H9 (cell line): ENCODE measurements at regions not wholly inside any gene's neighbourhood (a gene's known extent, or its start where the extent isn't known, plus 50 kb on each side); places are given as distances from the start of the nearest gene placed in this dataset.

Experiments used
- DNase-seq: peaks from one replicate; pipeline ENCODE4 v3.0.0-alpha.2; 2017
- H2AFZ ChIP-seq: one replicate; pipeline ENCODE4 v1.6.1; 2013; ENCODE audit warnings: mild to moderate bottlenecking, low read length, control low read depth, moderate library complexity
- H2AK5ac ChIP-seq: 2 replicates; pipeline ENCODE4 v1.6.1; 2013; ENCODE audit warnings: low read length, control low read depth, mixed read lengths; ENCODE audit not compliant: insufficient read length
- H2BK120ac ChIP-seq: one replicate; pipeline ENCODE4 v1.6.1; 2013; ENCODE audit warnings: low read depth, mild to moderate bottlenecking, low read length, control low read depth, inconsistent platforms; ENCODE audit not compliant: poor library complexity, severe bottlenecking
- H2BK12ac ChIP-seq: 2 replicates; pipeline ENCODE4 v1.6.1; 2013; ENCODE audit warnings: low read length, control low read depth, mixed read lengths, low read depth; ENCODE audit not compliant: insufficient read length
- H2BK15ac ChIP-seq: 2 replicates; pipeline ENCODE4 v1.6.1; 2013; ENCODE audit warnings: low read depth, low read length, control low read depth
- H2BK20ac ChIP-seq: one replicate; pipeline ENCODE4 v1.6.1; 2013; ENCODE audit warnings: low read depth, mild to moderate bottlenecking, low read length, control low read depth, inconsistent platforms; ENCODE audit not compliant: poor library complexity, severe bottlenecking
- H2BK5ac ChIP-seq: 2 replicates; pipeline ENCODE4 v1.6.1; 2013; ENCODE audit warnings: low read length, control low read depth, mixed read lengths; ENCODE audit not compliant: insufficient read length
- H3K14ac ChIP-seq: 2 replicates; pipeline ENCODE4 v1.6.1; 2013; ENCODE audit warnings: low read length, control low read depth; ENCODE audit not compliant: insufficient read depth
- H3K18ac ChIP-seq: 2 replicates; pipeline ENCODE4 v1.6.1; 2013; ENCODE audit warnings: low read depth, mild to moderate bottlenecking, mixed read lengths, low read length, control low read depth; ENCODE audit not compliant: insufficient read length
- H3K23ac ChIP-seq: 2 replicates; pipeline ENCODE4 v1.6.1; 2013; ENCODE audit warnings: low read length, control low read depth, mixed read lengths, low read depth; ENCODE audit not compliant: insufficient read length
- H3K23me2 ChIP-seq: 2 replicates; pipeline ENCODE4 v1.6.1; 2013; ENCODE audit warnings: low read depth, mild to moderate bottlenecking, mixed read lengths, low read length, control low read depth; ENCODE audit not compliant: insufficient read length, poor library complexity, severe bottlenecking
- H3K27ac ChIP-seq: 2 replicates; pipeline ENCODE4 v1.5.1; 2013; ENCODE audit warnings: low read length, control low read depth, mixed read lengths, low read depth; ENCODE audit not compliant: insufficient read length
- H3K27me3 ChIP-seq: 2 replicates; pipeline ENCODE4 v1.6.1; 2013; ENCODE audit warnings: low read length, control low read depth, inconsistent platforms; ENCODE audit not compliant: insufficient read depth
- H3K4ac ChIP-seq: 2 replicates; pipeline ENCODE4 v1.6.1; 2013; ENCODE audit warnings: low read depth, mild to moderate bottlenecking, control low read depth, inconsistent platforms, low read length, moderate library complexity
- H3K4me1 ChIP-seq: 2 replicates; pipeline ENCODE4 v1.6.1; 2013; ENCODE audit warnings: low read length, control low read depth, inconsistent platforms; ENCODE audit not compliant: insufficient read depth
- H3K4me2 ChIP-seq: 2 replicates; pipeline ENCODE4 v1.6.1; 2013; ENCODE audit warnings: low read length, control low read depth, mixed read lengths; ENCODE audit not compliant: insufficient read length, insufficient read depth
- H3K56ac ChIP-seq: 2 replicates; pipeline ENCODE4 v1.6.1; 2013; ENCODE audit warnings: low read depth, mild to moderate bottlenecking, mixed read lengths, low read length, control low read depth; ENCODE audit not compliant: insufficient read length
- H3K79me1 ChIP-seq: 2 replicates; pipeline ENCODE4 v1.6.1; 2013; ENCODE audit warnings: low read depth, mild to moderate bottlenecking, moderate library complexity, low read length, control low read depth, inconsistent platforms; ENCODE audit not compliant: insufficient read depth, poor library complexity, severe bottlenecking
- H3K79me2 ChIP-seq: 2 replicates; pipeline ENCODE4 v1.6.1; 2013; ENCODE audit warnings: low read length, control low read depth, inconsistent platforms; ENCODE audit not compliant: insufficient read depth
- H3K9ac ChIP-seq: 2 replicates; pipeline ENCODE4 v1.6.1; 2013; ENCODE audit warnings: low read length, control low read depth, mixed read lengths; ENCODE audit not compliant: insufficient read length; ENCODE audit errors: extremely low read depth
- H3K9me3 ChIP-seq: one replicate; pipeline ENCODE4 v1.6.1; 2013; ENCODE audit warnings: low read depth, low read length, inconsistent platforms; ENCODE audit not compliant: control insufficient read depth
- H3T11ph ChIP-seq: one replicate; pipeline ENCODE4 v1.6.1; 2013; ENCODE audit warnings: mild to moderate bottlenecking, low read length, control low read depth, inconsistent platforms
- H4K20me1 ChIP-seq: one replicate; pipeline ENCODE4 v1.6.1; 2013; ENCODE audit not compliant: control insufficient read depth, insufficient read length, insufficient read depth
- H4K5ac ChIP-seq: 2 replicates; pipeline ENCODE4 v1.6.1; 2013; ENCODE audit warnings: low read depth, mild to moderate bottlenecking, mixed read lengths, low read length, control low read depth; ENCODE audit not compliant: insufficient read length
- H4K8ac ChIP-seq: replicated peaks from 2 replicates; pipeline ENCODE4 v1.6.1; 2013; ENCODE audit warnings: low read length, control low read depth, mixed read lengths, low read depth; ENCODE audit not compliant: insufficient read length
- H4K91ac ChIP-seq: 2 replicates; pipeline ENCODE4 v1.6.1; 2013; ENCODE audit warnings: low read depth, mild to moderate bottlenecking, moderate library complexity, mixed read lengths, low read length, control low read depth; ENCODE audit not compliant: insufficient read length
- H3K27ac Mint-ChIP-seq, 3 experiments: 2 replicates in 2 of 3; 3 replicates in 1 of 3; pipeline ENCODE4 v1.8.0; 2020 to 2021; ENCODE audit warnings: mixed read lengths in 3 of 3, mild to moderate bottlenecking in 1 of 3, moderate library complexity in 1 of 3
- H3K27me3 Mint-ChIP-seq: 2 replicates; pipeline ENCODE4 v1.8.0; 2021; ENCODE audit warnings: low read depth, mild to moderate bottlenecking, moderate library complexity, mixed read lengths
- H3K36me3 Mint-ChIP-seq, 3 experiments: 2 replicates in 2 of 3; 3 replicates in 1 of 3; pipeline ENCODE4 v1.8.0; 2020 to 2021; ENCODE audit warnings: low read depth in 3 of 3, mixed read lengths in 3 of 3; ENCODE audit not compliant: insufficient read depth in 1 of 3
- H3K4me1 Mint-ChIP-seq, 2 experiments: 2 replicates each; pipeline ENCODE4 v1.8.0; 2020; ENCODE audit warnings: mixed read lengths in 2 of 2
- H3K4me3 Mint-ChIP-seq, 2 experiments: 2 replicates in 1 of 2; 3 replicates in 1 of 2; pipeline ENCODE4 v1.8.0; 2020 to 2021; ENCODE audit warnings: mild to moderate bottlenecking in 2 of 2, mixed read lengths in 2 of 2, moderate library complexity in 1 of 2
- H3K9me3 Mint-ChIP-seq, 2 experiments: 2 replicates in 1 of 2; 3 replicates in 1 of 2; pipeline ENCODE4 v1.8.0; 2020; ENCODE audit warnings: mild to moderate bottlenecking in 2 of 2, mixed read lengths in 2 of 2, moderate library complexity in 1 of 2
- TF ChIP-seq, protein P1 (sequence below): fragments of 200-600 bp; sonication (generic); conservative IDR thresholded peaks from 3 replicates; pipeline ENCODE4 v1.8.0; 2021; ENCODE audit warnings: antibody characterized with exemption, mild to moderate bottlenecking

DNA sequence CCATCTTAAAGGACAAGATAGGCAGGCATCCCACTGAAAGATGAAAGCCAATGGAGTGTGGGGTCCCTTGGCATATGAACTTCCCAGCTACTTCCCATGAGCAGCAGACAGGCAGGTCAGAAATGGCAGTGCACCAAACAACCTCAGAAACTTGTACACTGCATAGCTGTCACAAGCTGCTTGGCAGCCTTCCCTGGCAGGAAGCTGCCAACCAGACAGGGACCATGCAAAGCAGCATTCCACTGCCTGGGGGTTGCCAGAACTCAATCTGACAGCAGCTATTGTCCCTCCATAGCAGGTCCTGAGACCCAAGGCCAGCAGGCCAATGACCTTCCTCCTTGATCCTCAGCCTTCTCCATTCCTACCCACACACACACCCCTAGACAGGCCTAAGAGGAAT is 139.5 kb downstream of the PLCE1 start:
- H3K27ac Mint-ChIP-seq: no peak overlapping the region
- TF ChIP-seq, protein P1, sequence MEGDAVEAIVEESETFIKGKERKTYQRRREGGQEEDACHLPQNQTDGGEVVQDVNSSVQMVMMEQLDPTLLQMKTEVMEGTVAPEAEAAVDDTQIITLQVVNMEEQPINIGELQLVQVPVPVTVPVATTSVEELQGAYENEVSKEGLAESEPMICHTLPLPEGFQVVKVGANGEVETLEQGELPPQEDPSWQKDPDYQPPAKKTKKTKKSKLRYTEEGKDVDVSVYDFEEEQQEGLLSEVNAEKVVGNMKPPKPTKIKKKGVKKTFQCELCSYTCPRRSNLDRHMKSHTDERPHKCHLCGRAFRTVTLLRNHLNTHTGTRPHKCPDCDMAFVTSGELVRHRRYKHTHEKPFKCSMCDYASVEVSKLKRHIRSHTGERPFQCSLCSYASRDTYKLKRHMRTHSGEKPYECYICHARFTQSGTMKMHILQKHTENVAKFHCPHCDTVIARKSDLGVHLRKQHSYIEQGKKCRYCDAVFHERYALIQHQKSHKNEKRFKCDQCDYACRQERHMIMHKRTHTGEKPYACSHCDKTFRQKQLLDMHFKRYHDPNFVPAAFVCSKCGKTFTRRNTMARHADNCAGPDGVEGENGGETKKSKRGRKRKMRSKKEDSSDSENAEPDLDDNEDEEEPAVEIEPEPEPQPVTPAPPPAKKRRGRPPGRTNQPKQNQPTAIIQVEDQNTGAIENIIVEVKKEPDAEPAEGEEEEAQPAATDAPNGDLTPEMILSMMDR: no peak
- Histone ChIP-seq H3K23me2 (no peaks in the 10 kb centered on the region), H2BK5ac (no peak overlapping the region), H3K4ac (no peak overlapping the region), H4K20me1 (no peaks in the 10 kb centered on the region), H2AK5ac (no peak overlapping the region), H2BK120ac (no peak overlapping the region), H2BK15ac (no peak overlapping the region), H3K79me2 (no peaks in the 10 kb centered on the region), H3K79me1 (no peaks in the 10 kb centered on the region), H4K8ac (no peak overlapping the region), H3K27ac (no peak overlapping the region), H3K18ac (no peak overlapping the region), H3K9me3 (no peaks in the 10 kb centered on the region), H3K4me1 (no peaks in the 10 kb centered on the region), H3K27me3 (no peaks in the 10 kb centered on the region), H4K5ac (no peak overlapping the region), H4K91ac (no peak overlapping the region), H3K56ac (no peak overlapping the region), H2BK20ac (no peak overlapping the region), H2BK12ac (no peak overlapping the region), H3K14ac (no peak overlapping the region), H3T11ph (no peak overlapping the region), H2AFZ (no peak overlapping the region), H3K4me2 (no peak overlapping the region), H3K23ac (no peak overlapping the region), H3K9ac (no peak overlapping the region)
- no peaks in the 10 kb centered on the region; the same call in 1 of the 2 replicates for H3K27me3 Mint-ChIP-seq
- peaks cover 3 to 5% of the 10 kb centered on the region in 2 experiments; a peak in 3 of 4 replicates for H3K4me1 Mint-ChIP-seq
- H3K36me3 Mint-ChIP-seq: no peaks in the 10 kb centered on the region
- H3K4me3 Mint-ChIP-seq: no peak overlapping the region
- no peaks in the 10 kb centered on the region for H3K9me3 Mint-ChIP-seq
- DNase-seq: no peak
